ENCODE measurements at regions not wholly inside any gene's neighbourhood (a gene's known extent, or its start where the extent isn't known, plus 50 kb on each side); places are given as distances from the start of the nearest gene placed in this dataset.

DNA sequence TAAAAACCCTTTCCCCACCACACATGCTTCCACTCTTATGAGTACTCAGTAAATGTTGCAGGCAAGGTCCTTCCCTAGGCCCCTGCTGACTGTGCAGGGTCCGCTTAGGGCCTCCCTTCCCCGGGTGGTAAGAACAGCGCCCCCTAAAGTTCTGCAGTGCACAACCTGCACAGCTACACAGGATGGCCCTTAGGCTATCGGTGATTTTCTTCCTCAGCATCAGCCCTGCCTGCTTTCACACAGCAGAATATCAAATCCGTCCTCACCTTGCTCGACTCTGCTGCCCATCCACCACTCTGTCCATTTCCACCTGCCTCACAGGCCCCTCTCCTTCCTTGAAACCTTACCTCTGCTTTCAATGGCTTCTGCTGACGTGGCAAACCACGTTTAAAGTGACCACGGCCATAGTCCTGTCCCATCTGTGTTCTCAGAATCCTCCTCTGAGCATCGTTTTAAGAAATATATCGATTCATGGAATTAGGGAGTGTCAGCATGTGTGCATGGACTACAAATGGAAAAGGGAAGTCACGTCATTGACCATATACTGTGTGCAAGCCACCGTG lies 51.4 kb upstream of the TMEM132E start:
- DNase-seq (ENCODE audit: low read depth in 2 of 2): no peak

DNA sequence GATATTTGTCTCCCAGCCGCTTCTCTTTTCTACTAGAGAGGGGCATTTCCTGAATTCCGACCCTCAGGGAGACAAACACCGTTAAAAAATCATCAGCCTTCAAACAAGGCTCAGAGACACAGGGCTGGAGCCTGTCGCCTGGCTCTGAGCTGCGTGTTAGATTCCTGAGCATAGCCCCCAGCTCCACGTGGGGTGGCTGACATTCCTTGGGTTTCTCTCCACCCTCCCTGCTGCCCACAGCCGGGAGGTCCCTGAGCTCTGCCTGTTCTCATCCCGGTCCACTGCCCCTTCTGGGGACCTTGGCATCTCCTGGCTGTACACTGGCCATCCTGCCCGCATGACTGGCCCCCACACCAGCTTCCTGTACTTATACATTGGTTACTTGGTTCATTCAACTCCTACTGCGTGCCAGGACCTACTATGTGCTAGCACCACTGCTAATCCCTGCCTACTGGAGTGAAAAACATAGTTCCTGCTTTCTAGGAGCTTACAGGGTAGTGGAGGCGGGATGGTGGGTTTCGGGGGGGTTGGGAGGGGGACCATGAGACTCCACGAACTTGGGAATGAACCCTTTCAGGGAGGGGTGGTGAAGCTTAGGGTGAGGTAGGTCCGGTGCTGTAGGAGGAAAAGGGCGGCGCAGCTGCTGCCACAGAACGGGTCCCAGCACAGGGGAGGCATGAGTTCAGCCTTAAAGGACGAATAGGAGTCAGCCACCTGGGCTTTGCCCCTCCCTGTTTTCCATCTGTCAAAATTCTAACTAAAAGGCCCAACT lies 52.1 kb upstream of the TMEM132E start:
- DNase-seq (ENCODE audit: low read depth in 2 of 2): no peak

- no peak for DNase-seq (ENCODE audit: low read depth in 2 of 2)
Observed at GRCh38 chr17:34525651-34526050, 53.7 kb upstream of the TMEM132E start.

DNA sequence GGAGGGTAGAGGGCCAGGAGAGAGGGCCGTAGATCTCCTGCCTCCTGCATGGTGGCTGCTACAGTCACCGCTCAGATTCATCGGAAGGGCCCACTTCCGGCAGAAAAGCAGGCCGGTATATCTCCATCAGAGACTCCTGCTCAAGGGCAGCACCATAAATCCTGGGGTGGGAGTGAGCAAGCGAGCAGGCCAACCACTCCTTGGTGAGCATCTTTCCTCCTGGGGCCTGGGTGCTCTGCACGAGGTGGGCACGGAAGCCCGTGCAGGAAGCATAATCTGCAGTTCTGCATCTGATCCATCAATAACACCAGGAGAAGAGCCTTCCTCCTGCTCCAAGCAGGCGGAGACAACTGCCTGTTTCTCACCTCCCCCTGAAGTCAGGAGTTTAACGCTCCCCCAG lies 57.4 kb upstream of the TMEM132E start:
- DNase-seq (ENCODE audit: low read depth in 2 of 2): no peak

- no peak for DNase-seq (ENCODE audit: low read depth in 2 of 2)
Observed at GRCh38 chr17:34519282-34519681, 60.1 kb upstream of the TMEM132E start.

GRCh38 chr17:34517406-34517805 lies 62.0 kb upstream of the TMEM132E start:
- no peak for DNase-seq (ENCODE audit: low read depth in 2 of 2)

DNA sequence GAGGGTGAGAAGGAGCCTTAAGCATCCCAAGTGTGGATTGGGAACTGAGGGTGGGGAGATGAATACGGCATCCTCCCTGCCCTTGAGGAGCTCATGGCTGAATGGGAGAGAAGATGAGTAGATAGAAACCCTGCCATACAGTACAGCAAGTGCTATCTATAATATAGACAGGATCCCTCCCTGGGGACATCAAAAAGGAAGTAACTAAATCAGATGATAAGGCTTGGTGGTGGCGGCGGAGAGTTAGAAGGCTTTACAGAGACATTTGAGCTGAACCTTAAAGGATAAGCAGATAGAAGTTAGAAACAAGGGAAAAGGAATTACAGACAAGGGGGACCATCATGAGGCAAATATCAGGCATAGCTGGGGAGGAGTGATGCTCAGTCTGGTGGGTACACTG lies 67.5 kb upstream of the TMEM132E start:
- DNase-seq (ENCODE audit: low read depth in 2 of 2): no peak

DNA sequence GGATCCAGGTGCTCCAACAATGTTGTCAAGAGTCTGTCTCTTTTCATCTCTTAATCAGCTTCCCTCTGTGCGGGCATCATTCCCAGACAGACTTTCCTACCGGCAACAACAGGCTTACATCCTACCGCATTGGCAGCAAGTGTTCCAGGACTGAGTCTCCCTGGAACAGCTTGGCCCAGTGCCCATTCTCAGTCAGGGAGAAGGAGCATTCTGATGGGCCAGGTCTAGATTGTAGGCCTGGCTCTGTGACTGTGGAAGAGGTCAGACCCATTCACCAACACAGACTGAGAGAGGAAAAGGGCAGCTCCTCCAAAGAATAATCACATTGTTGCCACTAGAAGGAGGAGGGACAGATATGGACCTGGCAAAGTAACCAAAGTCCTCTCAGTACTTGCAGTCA lies 68.1 kb upstream of the TMEM132E start:
- no peak for DNase-seq (ENCODE audit: low read depth in 2 of 2)

- no peak for DNase-seq (ENCODE audit: low read depth in 2 of 2)
Observed at GRCh38 chr17:34504814-34505484, 74.4 kb upstream of the TMEM132E start.

GRCh38 chr17:34503528-34504195 lies 75.7 kb upstream of the TMEM132E start:
- no peak for DNase-seq (ENCODE audit: low read depth in 2 of 2)

GRCh38 chr17:34502426-34502825 lies 77.0 kb upstream of the TMEM132E start:
- no peak for DNase-seq (ENCODE audit: low read depth in 2 of 2)

GRCh38 chr17:34499576-34499975 lies 79.8 kb upstream of the TMEM132E start:
- DNase-seq (ENCODE audit: low read depth in 2 of 2): no peak

- DNase-seq (ENCODE audit: low read depth in 2 of 2): no peak
Observed at GRCh38 chr17:34493917-34494316, 85.5 kb upstream of the TMEM132E start.

GRCh38 chr17:34487626-34488025 lies 91.8 kb upstream of the TMEM132E start:
- DNase-seq (ENCODE audit: low read depth in 2 of 2): no peak

DNA sequence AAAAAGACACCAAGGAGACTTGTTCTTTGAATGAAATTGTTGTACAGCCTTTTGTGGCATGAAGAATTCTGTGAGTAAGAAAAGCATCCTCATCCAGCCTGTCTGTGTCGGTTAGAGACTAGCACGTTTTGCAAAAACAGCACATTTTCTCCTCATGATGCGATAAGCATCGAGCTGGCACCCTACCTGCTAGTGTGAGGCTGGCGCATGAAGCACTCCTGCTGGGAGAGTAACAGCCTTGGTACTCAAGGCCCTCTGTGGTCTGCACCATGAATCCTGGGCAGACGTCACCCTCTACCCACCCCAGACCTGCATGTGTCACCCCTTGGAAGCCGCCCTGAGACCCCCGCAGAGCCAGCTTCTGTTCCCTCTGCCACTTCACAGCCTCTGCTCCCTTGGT lies 92.6 kb upstream of the TMEM132E start:
- no peak for DNase-seq (ENCODE audit: low read depth in 2 of 2)

DNA sequence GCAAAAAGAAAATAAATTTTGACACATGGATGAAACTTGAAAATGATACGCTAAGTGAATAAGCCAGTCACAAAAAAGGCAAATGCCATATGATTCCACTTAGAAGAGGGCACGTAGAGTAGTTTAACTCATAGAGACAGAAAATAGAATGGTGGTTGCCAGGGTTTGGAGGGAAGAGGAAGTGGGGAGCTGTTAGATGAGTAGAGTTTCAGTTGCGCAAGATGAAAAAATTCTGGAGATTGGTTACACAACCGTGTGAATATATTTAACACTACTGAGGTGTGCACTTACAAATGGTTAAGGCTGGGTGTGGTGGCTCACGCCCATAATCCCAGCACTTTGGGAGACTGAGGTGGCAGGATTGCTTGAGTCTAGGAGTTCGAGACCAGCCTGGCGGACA lies 93.4 kb upstream of the TMEM132E start:
- DNase-seq (ENCODE audit: low read depth in 2 of 2): no peak

- no peak for DNase-seq (ENCODE audit: low read depth in 2 of 2)
Observed at GRCh38 chr17:34484193-34484733, 95.1 kb upstream of the TMEM132E start.

GRCh38 chr17:34482730-34483129 lies 96.7 kb upstream of the TMEM132E start:
- no peak for DNase-seq (ENCODE audit: low read depth in 2 of 2)

DNA sequence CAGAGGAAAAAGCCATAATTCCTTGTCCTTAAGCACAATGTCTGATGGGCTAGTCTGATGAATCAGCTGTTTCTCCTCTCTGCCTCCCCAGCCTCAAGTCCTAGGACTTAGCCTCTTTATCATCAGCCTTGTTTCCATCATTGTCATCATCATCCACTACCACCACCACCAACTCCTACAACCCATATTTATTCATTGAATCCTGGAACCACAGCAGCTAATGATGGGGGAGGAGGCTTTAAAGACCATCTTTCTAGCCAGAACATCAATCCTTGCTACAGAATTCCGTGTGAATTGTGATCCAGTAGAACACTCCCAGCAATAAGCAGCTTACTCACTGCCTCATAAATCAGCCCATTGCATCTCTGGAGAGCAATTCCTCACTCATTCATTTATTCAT lies 97.6 kb upstream of the TMEM132E start:
- no peak for DNase-seq (ENCODE audit: low read depth in 2 of 2)

DNA sequence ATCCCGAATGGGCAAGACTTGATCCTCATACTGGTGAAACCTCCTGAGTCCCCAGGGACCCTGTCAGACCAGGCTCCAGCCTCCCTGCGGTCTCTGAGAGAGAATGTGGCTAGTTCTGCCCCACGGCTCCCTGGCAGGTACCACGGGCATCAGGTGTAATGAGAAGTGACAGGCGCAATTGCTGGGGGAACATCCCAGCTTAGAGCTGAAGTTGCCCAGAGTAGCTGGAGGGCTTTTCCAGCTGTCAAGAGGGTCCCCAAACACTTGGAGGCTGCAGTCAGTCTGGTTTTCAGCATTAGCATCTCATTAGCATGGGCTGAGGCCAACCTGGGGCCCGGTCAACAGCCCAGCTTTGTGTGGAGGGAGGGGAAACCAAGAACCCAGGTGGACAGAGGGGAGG lies 100.0 kb upstream of the TMEM132E start:
- DNase-seq (ENCODE audit: low read depth in 2 of 2): no peak

DNA sequence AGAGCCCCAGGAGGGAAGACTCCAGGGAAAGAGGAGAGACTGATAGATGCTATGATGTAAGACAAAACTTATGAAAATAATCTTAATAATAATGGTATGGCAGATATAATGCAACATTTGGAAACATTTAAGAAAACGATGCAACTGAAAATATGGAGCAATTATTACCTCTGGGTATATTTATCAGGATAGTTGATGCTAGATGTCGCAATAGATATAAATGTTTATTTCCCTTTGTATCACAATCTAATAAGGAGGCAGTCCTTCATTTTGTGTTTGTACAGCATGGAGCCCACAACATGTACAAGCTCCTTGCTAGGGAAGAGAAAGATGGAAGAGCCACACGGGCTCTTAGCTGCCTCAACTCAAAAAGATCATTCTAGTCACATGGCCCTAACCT lies 101.1 kb upstream of the TMEM132E start:
- no peak for DNase-seq (ENCODE audit: low read depth in 2 of 2)

- DNase-seq (ENCODE audit: low read depth in 2 of 2): no peak
Observed at GRCh38 chr17:34475296-34475695, 104.1 kb upstream of the TMEM132E start.

Data from stimulated activated CD8-positive, alpha-beta memory T cell treated with anti-CD3 and anti-CD28 coated beads, Interleukin-7, amount 100 ng/mL, for 4 hours (primary cell).